ENCODE measurements at regions not wholly inside any gene's neighbourhood (a gene's known extent, or its start where the extent isn't known, plus 50 kb on each side); places are given as distances from the start of the nearest gene placed in this dataset.

GRCh38 chr17:45662432-45662831, 121.7 kb upstream of the CRHR1 start:
- Mint-ChIP-seq H3K27me3 (peaks cover 23 to 48% of the 10 kb centered on the region in 2 donors), H3K9me3 (peaks cover 0 to 8% (median 5%) of the 10 kb centered on the region in 5 donors), H3K4me1 (peaks cover 0 to 11% (median 10%) of the 10 kb centered on the region in 3 donors), H3K27ac (no peak overlapping the region), H3K4me3 (no peak overlapping the region), H3K36me3 (peaks cover 0 to 6% (median 0%) of the 10 kb centered on the region in 3 donors)
- H3K27ac ChIP-seq (ENCODE audit: low read depth, low read length): no peak overlapping the region
- no peaks in the 10 kb centered on the region for H3K9me3 ChIP-seq (ENCODE audit: low read length)
- POLR2A ChIA-PET: no interaction called here
- no peaks in the 10 kb centered on the region for H3K4me1 ChIP-seq (ENCODE audit: insufficient read depth, low read length)
- H3K27me3 ChIP-seq (ENCODE audit: insufficient read depth, low read length, poor library complexity, severe bottlenecking): peaks cover 3% of the 10 kb centered on the region
- no peak overlapping the region for H3K4me3 ChIP-seq (ENCODE audit: low read length)
- H3K36me3 ChIP-seq (ENCODE audit: insufficient read depth, low read length): no peaks in the 10 kb centered on the region
- CTCF ChIA-PET: no interaction called here
- DNase-seq: no peak

- Histone ChIP-seq H3K36me3 (ENCODE audit: insufficient read depth, low read length) (no peaks in the 10 kb centered on the region), H3K4me3 (ENCODE audit: low read length) (no peak overlapping the region), H3K4me1 (ENCODE audit: insufficient read depth, low read length) (no peaks in the 10 kb centered on the region), H3K27me3 (ENCODE audit: insufficient read depth, low read length, poor library complexity, severe bottlenecking) (peaks cover 3% of the 10 kb centered on the region), H3K9me3 (ENCODE audit: low read length) (no peaks in the 10 kb centered on the region), H3K27ac (ENCODE audit: low read depth, low read length) (no peak overlapping the region)
- H3K4me3 Mint-ChIP-seq: no peak overlapping the region
- H3K27me3 Mint-ChIP-seq: peaks cover 27 to 57% of the 10 kb centered on the region in 2 donors
- peaks cover 0 to 8% (median 5%) of the 10 kb centered on the region in 5 donors for H3K9me3 Mint-ChIP-seq
- ChIA-PET POLR2A (no interaction called here), CTCF (interaction anchor here (0.7 kb wide), 1 partner anchor 24 kb away, joined by 3 read pairs; no protein-coding TSS in a partner anchor)
- peaks cover 0 to 11% (median 10%) of the 10 kb centered on the region in 3 donors for H3K4me1 Mint-ChIP-seq
- H3K36me3 Mint-ChIP-seq: peaks cover 0 to 6% (median 0%) of the 10 kb centered on the region in 3 donors
- H3K27ac Mint-ChIP-seq: no peak overlapping the region
- no peak for DNase-seq
These were observed 120.3 kb upstream of the CRHR1 start for GRCh38 chr17:45663772-45664171.

- peaks cover 0 to 6% (median 0%) of the 10 kb centered on the region in 3 donors for H3K36me3 Mint-ChIP-seq
- H3K36me3 ChIP-seq (ENCODE audit: insufficient read depth, low read length): no peaks in the 10 kb centered on the region
- H3K4me3 ChIP-seq (ENCODE audit: low read length): no peak overlapping the region
- H3K9me3 ChIP-seq (ENCODE audit: low read length): no peaks in the 10 kb centered on the region
- H3K27me3 ChIP-seq (ENCODE audit: insufficient read depth, low read length, poor library complexity, severe bottlenecking): peaks cover 3% of the 10 kb centered on the region
- no peak overlapping the region for H3K4me3 Mint-ChIP-seq
- peaks cover 28 to 62% of the 10 kb centered on the region in 2 donors for H3K27me3 Mint-ChIP-seq
- CTCF ChIA-PET: no interaction called here
- H3K27ac Mint-ChIP-seq: no peak overlapping the region
- peaks cover 0 to 11% (median 10%) of the 10 kb centered on the region in 3 donors for H3K4me1 Mint-ChIP-seq
- POLR2A ChIA-PET: no interaction called here
- no peak for DNase-seq
- no peak overlapping the region for H3K27ac ChIP-seq (ENCODE audit: low read depth, low read length)
- H3K9me3 Mint-ChIP-seq: peaks cover 0 to 8% (median 5%) of the 10 kb centered on the region in 5 donors
- no peaks in the 10 kb centered on the region for H3K4me1 ChIP-seq (ENCODE audit: insufficient read depth, low read length)
These were observed 119.2 kb upstream of the CRHR1 start for GRCh38 chr17:45664921-45665320.

GRCh38 chr17:45666046-45666600, 118.0 kb upstream of the CRHR1 start:
- POLR2A ChIA-PET: no interaction called here
- H3K4me1 ChIP-seq (ENCODE audit: insufficient read depth, low read length): no peaks in the 10 kb centered on the region
- H3K27me3 ChIP-seq (ENCODE audit: insufficient read depth, low read length, poor library complexity, severe bottlenecking): peaks cover 1% of the 10 kb centered on the region
- Mint-ChIP-seq H3K36me3 (peaks cover 0 to 6% (median 0%) of the 10 kb centered on the region in 3 donors), H3K4me1 (peaks cover 0 to 11% (median 10%) of the 10 kb centered on the region in 3 donors), H3K9me3 (peaks cover 0 to 8% (median 5%) of the 10 kb centered on the region in 5 donors), H3K27me3 (peaks cover 24 to 60% of the 10 kb centered on the region in 2 donors), H3K27ac (no peak overlapping the region), H3K4me3 (no peak overlapping the region)
- CTCF ChIA-PET: interaction anchor here (1.2 kb wide), 1 partner anchor 166 kb away, joined by 3 read pairs; no protein-coding TSS in a partner anchor
- H3K4me3 ChIP-seq (ENCODE audit: low read length): no peak overlapping the region
- no peak for DNase-seq
- no peak overlapping the region for H3K27ac ChIP-seq (ENCODE audit: low read depth, low read length)
- no peaks in the 10 kb centered on the region for H3K36me3 ChIP-seq (ENCODE audit: insufficient read depth, low read length)
- no peaks in the 10 kb centered on the region for H3K9me3 ChIP-seq (ENCODE audit: low read length)

- no peaks in the 10 kb centered on the region for H3K9me3 ChIP-seq (ENCODE audit: low read length)
- no peak overlapping the region for H3K4me3 ChIP-seq (ENCODE audit: low read length)
- H3K4me1 ChIP-seq (ENCODE audit: insufficient read depth, low read length): no peaks in the 10 kb centered on the region
- Mint-ChIP-seq H3K27me3 (peaks cover 22 to 59% of the 10 kb centered on the region in 2 donors), H3K4me1 (peaks cover 0 to 11% (median 10%) of the 10 kb centered on the region in 3 donors), H3K9me3 (peaks cover 0 to 8% (median 5%) of the 10 kb centered on the region in 5 donors), H3K27ac (no peak overlapping the region), H3K36me3 (peaks cover 0 to 6% (median 0%) of the 10 kb centered on the region in 3 donors), H3K4me3 (no peak overlapping the region)
- H3K36me3 ChIP-seq (ENCODE audit: insufficient read depth, low read length): no peaks in the 10 kb centered on the region
- H3K27me3 ChIP-seq (ENCODE audit: insufficient read depth, low read length, poor library complexity, severe bottlenecking): no peaks in the 10 kb centered on the region
- no peak for DNase-seq
- ChIA-PET CTCF (interaction anchor here (1.2 kb wide), 1 partner anchor 165 kb away, joined by 3 read pairs; no protein-coding TSS in a partner anchor), POLR2A (no interaction called here)
- no peak overlapping the region for H3K27ac ChIP-seq (ENCODE audit: low read depth, low read length)
These were observed 117.5 kb upstream of the CRHR1 start for GRCh38 chr17:45666641-45667040.

- H3K36me3 ChIP-seq (ENCODE audit: insufficient read depth, low read length): no peaks in the 10 kb centered on the region
- Mint-ChIP-seq H3K27ac (no peak overlapping the region), H3K36me3 (peaks cover 0 to 3% (median 0%) of the 10 kb centered on the region in 3 donors), H3K4me3 (no peak overlapping the region), H3K4me1 (peaks cover 0 to 11% (median 10%) of the 10 kb centered on the region in 3 donors), H3K9me3 (peaks cover 0 to 4% (median 2%) of the 10 kb centered on the region in 5 donors), H3K27me3 (peaks cover 23 to 53% of the 10 kb centered on the region in 2 donors)
- ChIA-PET POLR2A (no interaction called here), CTCF (no interaction called here)
- H3K4me3 ChIP-seq (ENCODE audit: low read length): no peak overlapping the region
- no peak for DNase-seq
- H3K9me3 ChIP-seq (ENCODE audit: low read length): no peaks in the 10 kb centered on the region
- H3K27ac ChIP-seq (ENCODE audit: low read depth, low read length): no peak overlapping the region
- no peaks in the 10 kb centered on the region for H3K4me1 ChIP-seq (ENCODE audit: insufficient read depth, low read length)
- H3K27me3 ChIP-seq (ENCODE audit: insufficient read depth, low read length, poor library complexity, severe bottlenecking): no peaks in the 10 kb centered on the region
These were observed 116.4 kb upstream of the CRHR1 start for GRCh38 chr17:45667591-45668171.

GRCh38 chr17:45668316-45668715, 115.8 kb upstream of the CRHR1 start:
- POLR2A ChIA-PET: no interaction called here
- Mint-ChIP-seq H3K4me1 (peaks cover 0 to 11% (median 10%) of the 10 kb centered on the region in 3 donors), H3K27ac (no peak overlapping the region), H3K27me3 (peaks cover 19 to 46% of the 10 kb centered on the region in 2 donors), H3K36me3 (no peaks in the 10 kb centered on the region), H3K4me3 (no peak overlapping the region), H3K9me3 (peaks cover 0 to 2% (median 0%) of the 10 kb centered on the region in 5 donors)
- Histone ChIP-seq H3K4me1 (ENCODE audit: insufficient read depth, low read length) (no peaks in the 10 kb centered on the region), H3K27me3 (ENCODE audit: insufficient read depth, low read length, poor library complexity, severe bottlenecking) (no peaks in the 10 kb centered on the region), H3K4me3 (ENCODE audit: low read length) (no peak overlapping the region), H3K27ac (ENCODE audit: low read depth, low read length) (no peak overlapping the region), H3K36me3 (ENCODE audit: insufficient read depth, low read length) (no peaks in the 10 kb centered on the region), H3K9me3 (ENCODE audit: low read length) (no peaks in the 10 kb centered on the region)
- no peak for DNase-seq
- CTCF ChIA-PET: no interaction called here

GRCh38 chr17:45672301-45672700, 111.8 kb upstream of the CRHR1 start:
- ChIA-PET CTCF (no interaction called here), POLR2A (no interaction called here)
- H3K27me3 ChIP-seq (ENCODE audit: insufficient read depth, low read length, poor library complexity, severe bottlenecking): no peaks in the 10 kb centered on the region
- H3K36me3 ChIP-seq (ENCODE audit: insufficient read depth, low read length): no peaks in the 10 kb centered on the region
- H3K9me3 Mint-ChIP-seq: peaks cover 0 to 8% (median 5%) of the 10 kb centered on the region in 5 donors
- no peaks in the 10 kb centered on the region for H3K9me3 ChIP-seq (ENCODE audit: low read length)
- no peak overlapping the region for H3K4me3 ChIP-seq (ENCODE audit: low read length)
- DNase-seq: no peak
- no peaks in the 10 kb centered on the region for H3K4me1 ChIP-seq (ENCODE audit: insufficient read depth, low read length)
- H3K36me3 Mint-ChIP-seq: no peaks in the 10 kb centered on the region
- no peak overlapping the region for H3K27ac Mint-ChIP-seq
- no peak overlapping the region for H3K4me3 Mint-ChIP-seq
- H3K27me3 Mint-ChIP-seq: peaks cover 31 to 52% of the 10 kb centered on the region in 2 donors
- no peak overlapping the region for H3K27ac ChIP-seq (ENCODE audit: low read depth, low read length)
- H3K4me1 Mint-ChIP-seq: no peaks in the 10 kb centered on the region

Measured in CD8-positive, alpha-beta memory T cell (primary cell).